H1 (cell line): ENCODE measurements at regions not wholly inside any gene's neighbourhood (a gene's known extent, or its start where the extent isn't known, plus 50 kb on each side); places are given as distances from the start of the nearest gene placed in this dataset.

Experiments used
- CTCF ChIA-PET: fragments of 300-600 bp; sonication (Branson Sonifier 250); formaldehyde crosslinking; loops from one replicate; lab custom pipeline; 2021; ENCODE audit not compliant: partially characterized antibody; lab: Charles Lee
- POLR2A ChIA-PET: fragments of 300-600 bp; sonication (Branson Sonifier 250); formaldehyde crosslinking; loops from one replicate; lab custom pipeline; 2021; ENCODE audit warnings: inconsistent platforms; ENCODE audit not compliant: partially characterized antibody; lab: Charles Lee
- DNase-seq, 2 experiments: peaks; one replicate each; pipeline versions ENCODE4 v3.0.0 to v3.0.0-alpha.2; 2010 to 2022; ENCODE audit warnings: low spot score in 2 of 2, low read depth in 1 of 2, mixed read lengths in 1 of 2
- FAIRE-seq: peaks from 2 replicates; lab custom pipeline; 2011; peaks lifted over from hg19 to GRCh38; lab: Jason Lieb, UNC
- H2AFZ ChIP-seq: 2 replicates; pipeline ENCODE4 v1.8.1; 2012; ENCODE audit warnings: low read length, inconsistent platforms
- H2AK5ac ChIP-seq: 2 replicates; pipeline ENCODE4 v1.6.1; 2013; ENCODE audit warnings: low read depth, low read length
- H2BK120ac ChIP-seq: replicated peaks from 2 replicates; pipeline ENCODE3; 2013; ENCODE audit warnings: low read depth, low read length, inconsistent platforms
- H2BK12ac ChIP-seq: 2 replicates; pipeline ENCODE4 v1.6.1; 2013; ENCODE audit warnings: low read depth, low read length
- H2BK15ac ChIP-seq: 2 replicates; pipeline ENCODE4 v1.6.1; 2013; ENCODE audit warnings: low read length
- H2BK20ac ChIP-seq: 2 replicates; pipeline ENCODE4 v1.6.1; 2013; ENCODE audit warnings: low read length
- H2BK5ac ChIP-seq: 2 replicates; pipeline ENCODE4 v1.6.1; 2013; ENCODE audit warnings: low read depth, low read length
- H3K14ac ChIP-seq: 2 replicates; pipeline ENCODE4 v1.6.1; 2013; ENCODE audit warnings: inconsistent platforms; ENCODE audit not compliant: insufficient read length
- H3K18ac ChIP-seq: 2 replicates; pipeline ENCODE4 v1.6.1; 2013; ENCODE audit warnings: low read length; ENCODE audit errors: extremely low read depth
- H3K23ac ChIP-seq: 2 replicates; pipeline ENCODE4 v1.6.1; 2013; ENCODE audit warnings: inconsistent platforms; ENCODE audit not compliant: insufficient read length
- H3K23me2 ChIP-seq: 2 replicates; pipeline ENCODE4 v1.6.1; 2013; ENCODE audit warnings: low read depth, low read length
- H3K27ac ChIP-seq: 2 replicates; pipeline ENCODE4 v1.6.1; 2011; ENCODE audit warnings: low read depth, low read length, inconsistent platforms
- H3K27me3 ChIP-seq, 4 experiments: replicated peaks in 1 of 4; 1 replicate in 1 of 4; 2 replicates in 3 of 4; pipeline versions ENCODE4 v1.6.1 to v1.8.1; 2011 to 2013; ENCODE audit warnings: low read length in 3 of 4, mild to moderate bottlenecking in 3 of 4, inconsistent platforms in 2 of 4, mixed read lengths in 2 of 4, moderate library complexity in 1 of 4; ENCODE audit not compliant: control insufficient read depth in 3 of 4, insufficient read depth in 3 of 4; ENCODE audit errors: extremely low read depth in 1 of 4
- H3K36me3 ChIP-seq, 4 experiments: 2 replicates each; pipeline versions ENCODE4 v1.6.1 to v1.8.1; 2011 to 2013; ENCODE audit warnings: mild to moderate bottlenecking in 4 of 4, low read length in 3 of 4, moderate library complexity in 2 of 4, control low read depth in 1 of 4, inconsistent platforms in 1 of 4; ENCODE audit not compliant: insufficient read depth in 4 of 4, control insufficient read depth in 2 of 4
- H3K4ac ChIP-seq: replicated peaks from 2 replicates; pipeline ENCODE3; 2013; ENCODE audit warnings: low read length, low read depth, mixed read lengths, inconsistent platforms; ENCODE audit not compliant: insufficient read length
- H3K4me1 ChIP-seq, 4 experiments: replicated peaks in 1 of 4; 1 replicate in 1 of 4; 2 replicates in 3 of 4; pipeline versions ENCODE4 v1.6.1 to v1.8.1; 2011 to 2013; ENCODE audit warnings: low read length in 3 of 4, inconsistent platforms in 2 of 4, mixed read lengths in 1 of 4; ENCODE audit not compliant: insufficient read depth in 4 of 4, control insufficient read depth in 3 of 4
- H3K4me2 ChIP-seq, 2 experiments: 2 replicates each; pipeline versions ENCODE4 v1.6.1 to v1.8.1; 2011 to 2013; ENCODE audit warnings: low read depth in 2 of 2, low read length in 2 of 2, control low read depth in 1 of 2, inconsistent platforms in 1 of 2, mild to moderate bottlenecking in 1 of 2; ENCODE audit not compliant: insufficient read depth in 1 of 2
- H3K4me3 ChIP-seq, 4 experiments: fragments of 200-600, 300-600 bp in 1 of 4; sonication (generic), shearing (Covaris generic), sonication (Bioruptor Twin) in 1 of 4; 2 replicates each; pipeline versions ENCODE4 v1.5.1 to v1.8.1; 2011 to 2016; ENCODE audit warnings: low read length in 4 of 4, low read depth in 3 of 4, control low read depth in 2 of 4, inconsistent platforms in 2 of 4, mild to moderate bottlenecking in 2 of 4, mixed read lengths in 1 of 4, moderate library complexity in 1 of 4; ENCODE audit not compliant: insufficient read depth in 2 of 4; ENCODE audit errors: extremely low read depth in 1 of 4
- H3K56ac ChIP-seq: replicated peaks from 2 replicates; pipeline ENCODE3; 2013; ENCODE audit warnings: low read depth, mild to moderate bottlenecking, mixed read lengths, low read length, inconsistent platforms; ENCODE audit not compliant: insufficient read length
- H3K79me1 ChIP-seq: 2 replicates; pipeline ENCODE4 v1.6.1; 2013; ENCODE audit warnings: low read depth, low read length, control low read depth
- H3K79me2 ChIP-seq, 2 experiments: 2 replicates each; pipeline versions ENCODE4 v1.6.1 to v1.8.1; 2012 to 2013; ENCODE audit warnings: low read length in 2 of 2, mild to moderate bottlenecking in 2 of 2, inconsistent platforms in 1 of 2; ENCODE audit not compliant: insufficient read depth in 2 of 2, control insufficient read depth in 1 of 2
- H3K9ac ChIP-seq, 4 experiments: replicated peaks in 1 of 4; 1 replicate in 1 of 4; 2 replicates in 3 of 4; pipeline versions ENCODE4 v1.6.1 to v1.8.1; 2011 to 2013; ENCODE audit warnings: low read depth in 3 of 4, low read length in 3 of 4, control low read depth in 2 of 4, mild to moderate bottlenecking in 2 of 4, moderate library complexity in 2 of 4, inconsistent platforms in 1 of 4; ENCODE audit errors: extremely low read depth in 1 of 4
- H3K9me3 ChIP-seq, 2 experiments: 2 replicates each; pipeline versions ENCODE4 v1.6.1 to v1.8.1; 2012 to 2013; ENCODE audit warnings: mild to moderate bottlenecking in 2 of 2, moderate library complexity in 2 of 2, control low read depth in 1 of 2, inconsistent platforms in 1 of 2, low read depth in 1 of 2, low read length in 1 of 2, mixed read lengths in 1 of 2; ENCODE audit not compliant: insufficient read depth in 2 of 2
- H4K20me1 ChIP-seq, 2 experiments: replicated peaks in 1 of 2; 2 replicates each; pipeline versions ENCODE3 to v1.8.1; 2011 to 2013; ENCODE audit warnings: inconsistent platforms in 2 of 2, low read length in 2 of 2, mild to moderate bottlenecking in 1 of 2; ENCODE audit not compliant: insufficient read depth in 2 of 2, control insufficient read depth in 1 of 2
- H4K5ac ChIP-seq: 2 replicates; pipeline ENCODE4 v1.6.1; 2013; ENCODE audit warnings: low read length, low read depth, mixed read lengths, inconsistent platforms; ENCODE audit not compliant: insufficient read length
- H4K8ac ChIP-seq: 2 replicates; pipeline ENCODE4 v1.8.0; 2013; ENCODE audit warnings: mild to moderate bottlenecking, moderate library complexity, low read length, inconsistent platforms; ENCODE audit not compliant: insufficient read depth; ENCODE audit errors: extremely low read depth
- H4K91ac ChIP-seq: replicated peaks from 2 replicates; pipeline ENCODE3; 2013; ENCODE audit warnings: low read length, mixed read lengths, inconsistent platforms; ENCODE audit not compliant: insufficient read length
- POLR2A ChIP-seq, 2 experiments: IDR thresholded peaks; 1 replicate in 1 of 2; 2 replicates in 1 of 2; pipeline ENCODE4 v1.6.1; 2011; ENCODE audit warnings: low read depth in 2 of 2, low read length in 2 of 2, mild to moderate bottlenecking in 2 of 2; ENCODE audit errors: control extremely low read depth in 1 of 2
- TAF7 ChIP-seq: optimal IDR thresholded peaks from 2 replicates; pipeline ENCODE3; 2011; ENCODE audit warnings: low read depth, mild to moderate bottlenecking, inconsistent platforms, low read length, moderate library complexity, borderline replicate concordance
- WGBS, 2 experiments: shearing (Covaris generic) in 1 of 2; methylation state at CpG; one replicate each; pipeline versions ENCODE4 v1.1.6 to v1.1.7; 2013 to 2015; ENCODE audit warnings: low lambda C conversion rate in 2 of 2, mixed read lengths in 2 of 2, inconsistent platforms in 1 of 2, low coverage in 1 of 2, missing lambda C conversion rate in 1 of 2; ENCODE audit not compliant: insufficient replicate concordance in 2 of 2, insufficient coverage in 1 of 2, insufficient read length in 1 of 2; ENCODE audit errors: extremely low coverage in 1 of 2, missing lambda C conversion rate in 1 of 2; 5-methylcytosine and 5-hydroxymethylcytosine counted together
- TF ChIP-seq, protein P1 (sequence below), 3 experiments: IDR thresholded peaks; 1 replicate in 2 of 3; 2 replicates in 1 of 3; pipeline versions ENCODE4 v1.5.1 to v1.6.1; 2011; ENCODE audit warnings: low read length in 3 of 3, mild to moderate bottlenecking in 3 of 3, inconsistent platforms in 2 of 3, low read depth in 1 of 3, moderate library complexity in 1 of 3; ENCODE audit not compliant: insufficient read depth in 1 of 3; ENCODE audit errors: control extremely low read depth in 1 of 3

DNA sequence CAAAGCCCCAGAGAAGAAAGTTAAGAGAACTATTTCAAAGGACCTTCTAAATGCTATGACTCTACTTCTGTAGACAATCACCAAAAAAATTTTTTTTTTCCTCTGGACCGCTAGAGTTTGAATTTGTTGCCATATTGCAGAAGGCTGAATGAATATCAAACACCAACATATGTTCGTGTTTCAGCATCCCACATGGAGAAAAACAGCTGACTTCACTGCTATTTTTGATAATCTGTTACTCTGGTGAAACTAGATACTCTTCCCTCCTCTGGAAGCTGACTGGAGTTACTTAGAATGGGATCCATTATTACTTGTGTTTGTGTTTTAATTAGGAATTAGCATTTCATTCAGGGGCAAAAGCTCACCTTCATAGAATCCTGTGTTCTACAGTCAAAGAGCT, 447.0 kb downstream of the AASDHPPT start:
- TF ChIP-seq, protein P1, sequence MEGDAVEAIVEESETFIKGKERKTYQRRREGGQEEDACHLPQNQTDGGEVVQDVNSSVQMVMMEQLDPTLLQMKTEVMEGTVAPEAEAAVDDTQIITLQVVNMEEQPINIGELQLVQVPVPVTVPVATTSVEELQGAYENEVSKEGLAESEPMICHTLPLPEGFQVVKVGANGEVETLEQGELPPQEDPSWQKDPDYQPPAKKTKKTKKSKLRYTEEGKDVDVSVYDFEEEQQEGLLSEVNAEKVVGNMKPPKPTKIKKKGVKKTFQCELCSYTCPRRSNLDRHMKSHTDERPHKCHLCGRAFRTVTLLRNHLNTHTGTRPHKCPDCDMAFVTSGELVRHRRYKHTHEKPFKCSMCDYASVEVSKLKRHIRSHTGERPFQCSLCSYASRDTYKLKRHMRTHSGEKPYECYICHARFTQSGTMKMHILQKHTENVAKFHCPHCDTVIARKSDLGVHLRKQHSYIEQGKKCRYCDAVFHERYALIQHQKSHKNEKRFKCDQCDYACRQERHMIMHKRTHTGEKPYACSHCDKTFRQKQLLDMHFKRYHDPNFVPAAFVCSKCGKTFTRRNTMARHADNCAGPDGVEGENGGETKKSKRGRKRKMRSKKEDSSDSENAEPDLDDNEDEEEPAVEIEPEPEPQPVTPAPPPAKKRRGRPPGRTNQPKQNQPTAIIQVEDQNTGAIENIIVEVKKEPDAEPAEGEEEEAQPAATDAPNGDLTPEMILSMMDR (IDR thresholded peaks at IDR 0.05; ENCODE audit: control extremely low read depth in 1 of 3, insufficient read depth in 1 of 3, low read depth in 1 of 3, low read length in 3 of 3), result no peak
- no peak for TF ChIP-seq POLR2A (IDR thresholded peaks at IDR 0.05; ENCODE audit: control extremely low read depth in 1 of 2, low read depth in 2 of 2, low read length in 2 of 2)
- no peak for TF ChIP-seq TAF7
- TF ChIP-seq, all 59 proteins: peak for 0
- Histone ChIP-seq H3K4ac (no peak overlapping the region), H3K9ac (no peak overlapping the region), H3K4me1 (no peaks in the 10 kb centered on the region), H2BK12ac (no peak overlapping the region), H3K79me1 (no peaks in the 10 kb centered on the region), H4K5ac (no peak overlapping the region), H3K4me2 (no peak overlapping the region), H3K14ac (no peak overlapping the region), H3K23me2 (no peaks in the 10 kb centered on the region), H2BK5ac (no peak overlapping the region), H3K79me2 (no peaks in the 10 kb centered on the region), H2BK20ac (no peak overlapping the region), H3K36me3 (no peaks in the 10 kb centered on the region), H4K20me1 (no peaks in the 10 kb centered on the region), H3K56ac (no peak overlapping the region), H2BK120ac (no peak overlapping the region), H3K27ac (no peak overlapping the region), H2AK5ac (no peak overlapping the region), H3K23ac (no peak overlapping the region), H2BK15ac (no peak overlapping the region), H3K9me3 (no peaks in the 10 kb centered on the region), H3K27me3 (no peaks in the 10 kb centered on the region), H4K91ac (no peak overlapping the region), H4K8ac (no peak overlapping the region), H2AFZ (no peak overlapping the region), H3K4me3 (no peak overlapping the region), H3K18ac (no peak overlapping the region)
- WGBS, 2 experiments, result 81% methylated on average over 2 of the region's 2 CpGs; no CpG with 5 or more reads in 1 of the 2 experiments
- no peak for DNase-seq
- FAIRE-seq, result no peak
- CTCF ChIA-PET, result no interaction called here
- POLR2A ChIA-PET, result no interaction called here
